Neural crest cell (in vitro differentiated cells): ENCODE measurements at regions not wholly inside any gene's neighbourhood (a gene's known extent, or its start where the extent isn't known, plus 50 kb on each side); places are given as distances from the start of the nearest gene placed in this dataset.
"Not testable (repeated sequence)": the region's sequence is repeated elsewhere in the genome, so short reads cannot be mapped to it uniquely, and the experiment has no call there.

ENCODE experiments used
- DNase-seq: peaks from one replicate; pipeline ENCODE4 v3.0.0; 2021; ENCODE audit warnings: low read depth, mixed read lengths, low spot score
- H3K27ac Mint-ChIP-seq: one replicate; pipeline ENCODE4 v1.8.0; 2021; ENCODE audit warnings: mild to moderate bottlenecking, mixed read lengths; ENCODE audit not compliant: unreplicated experiment
- H3K27me3 Mint-ChIP-seq: 2 replicates; pipeline ENCODE4 v1.8.0; 2021; ENCODE audit warnings: low read depth, mild to moderate bottlenecking, mixed read lengths
- H3K36me3 Mint-ChIP-seq: 2 replicates; pipeline ENCODE4 v1.8.0; 2021; ENCODE audit warnings: low read depth, mild to moderate bottlenecking, mixed read lengths
- H3K4me1 Mint-ChIP-seq: 2 replicates; pipeline ENCODE4 v1.8.0; 2021; ENCODE audit warnings: mixed read lengths
- H3K4me3 Mint-ChIP-seq: one replicate; pipeline ENCODE4 v1.8.0; 2021; ENCODE audit warnings: mild to moderate bottlenecking, mixed read lengths
- H3K9me3 Mint-ChIP-seq: 2 replicates; pipeline ENCODE4 v1.8.0; 2021; ENCODE audit warnings: mixed read lengths

GRCh38 chr7:128561116-128561722 lies 84.7 kb downstream of the METTL2B start:
- H3K4me1 Mint-ChIP-seq, H3K9me3 Mint-ChIP-seq, H3K27me3 Mint-ChIP-seq, H3K4me3 Mint-ChIP-seq, DNase-seq, H3K36me3 Mint-ChIP-seq, H3K27ac Mint-ChIP-seq: not testable (repeated sequence)

GRCh38 chr7:128562795-128563194 lies 86.2 kb downstream of the METTL2B start:
- not testable (repeated sequence) for H3K4me1 Mint-ChIP-seq, DNase-seq, H3K36me3 Mint-ChIP-seq, H3K9me3 Mint-ChIP-seq, H3K27me3 Mint-ChIP-seq, H3K4me3 Mint-ChIP-seq, H3K27ac Mint-ChIP-seq

GRCh38 chr7:128564123-128564700 lies 87.7 kb downstream of the METTL2B start:
- peaks cover 10% of the 10 kb centered on the region for H3K36me3 Mint-ChIP-seq
- not testable (repeated sequence) for H3K9me3 Mint-ChIP-seq, DNase-seq, H3K27ac Mint-ChIP-seq, H3K27me3 Mint-ChIP-seq, H3K4me1 Mint-ChIP-seq, H3K4me3 Mint-ChIP-seq

GRCh38 chr7:128564932-128565864 lies 88.7 kb downstream of the METTL2B start:
- not testable (repeated sequence) for H3K4me1 Mint-ChIP-seq, H3K27ac Mint-ChIP-seq, H3K9me3 Mint-ChIP-seq, DNase-seq, H3K27me3 Mint-ChIP-seq, H3K4me3 Mint-ChIP-seq
- peaks cover 10% of the 10 kb centered on the region for H3K36me3 Mint-ChIP-seq

- H3K27ac Mint-ChIP-seq, H3K4me1 Mint-ChIP-seq, H3K4me3 Mint-ChIP-seq, DNase-seq, H3K9me3 Mint-ChIP-seq, H3K27me3 Mint-ChIP-seq: not testable (repeated sequence)
- H3K36me3 Mint-ChIP-seq, result peaks cover 35% of the 10 kb centered on the region
Observed at GRCh38 chr7:128575277-128575676, 96.8 kb upstream of the GARIN1A start.

- not testable (repeated sequence) for H3K4me3 Mint-ChIP-seq, DNase-seq, H3K9me3 Mint-ChIP-seq, H3K27me3 Mint-ChIP-seq, H3K27ac Mint-ChIP-seq, H3K4me1 Mint-ChIP-seq
- H3K36me3 Mint-ChIP-seq, result peaks cover 26% of the 10 kb centered on the region
Observed at GRCh38 chr7:128576953-128577352, 95.1 kb upstream of the GARIN1A start.

GRCh38 chr7:128579843-128580242 lies 92.2 kb upstream of the GARIN1A start:
- H3K36me3 Mint-ChIP-seq, result peaks cover 20% of the 10 kb centered on the region
- H3K4me3 Mint-ChIP-seq, H3K4me1 Mint-ChIP-seq, H3K9me3 Mint-ChIP-seq, DNase-seq, H3K27me3 Mint-ChIP-seq, H3K27ac Mint-ChIP-seq: not testable (repeated sequence)

GRCh38 chr7:128581100-128581499 lies 91.0 kb upstream of the GARIN1A start:
- not testable (repeated sequence) for DNase-seq, H3K9me3 Mint-ChIP-seq, H3K4me3 Mint-ChIP-seq, H3K27ac Mint-ChIP-seq, H3K27me3 Mint-ChIP-seq, H3K4me1 Mint-ChIP-seq
- H3K36me3 Mint-ChIP-seq, result peaks cover 12% of the 10 kb centered on the region

- H3K27me3 Mint-ChIP-seq, H3K4me3 Mint-ChIP-seq, DNase-seq, H3K9me3 Mint-ChIP-seq, H3K4me1 Mint-ChIP-seq, H3K27ac Mint-ChIP-seq: not testable (repeated sequence)
- H3K36me3 Mint-ChIP-seq, result peaks cover 21% of the 10 kb centered on the region
Observed at GRCh38 chr7:128581825-128582561, 90.1 kb upstream of the GARIN1A start.

GRCh38 chr7:128586715-128587114 lies 85.4 kb upstream of the GARIN1A start:
- H3K27me3 Mint-ChIP-seq, DNase-seq, H3K4me3 Mint-ChIP-seq, H3K9me3 Mint-ChIP-seq, H3K4me1 Mint-ChIP-seq, H3K27ac Mint-ChIP-seq: not testable (repeated sequence)
- H3K36me3 Mint-ChIP-seq, result peaks cover 21% of the 10 kb centered on the region
